HG02943 (cell line): ENCODE measurements at regions not wholly inside any gene's neighbourhood (a gene's known extent, or its start where the extent isn't known, plus 50 kb on each side); places are given as distances from the start of the nearest gene placed in this dataset.

Source experiments
- ATAC-seq: cut with Tn5 transposase; IDR thresholded peaks from one replicate; pipeline ENCODE4 v1.9.1; 2021; ENCODE audit warnings: mild to moderate bottlenecking, low read depth, moderate library complexity; ENCODE audit not compliant: unreplicated experiment

GRCh38 chr10:33820531-33820930 lies 486.1 kb upstream of the NRP1 start:
- ATAC-seq = no peak

DNA sequence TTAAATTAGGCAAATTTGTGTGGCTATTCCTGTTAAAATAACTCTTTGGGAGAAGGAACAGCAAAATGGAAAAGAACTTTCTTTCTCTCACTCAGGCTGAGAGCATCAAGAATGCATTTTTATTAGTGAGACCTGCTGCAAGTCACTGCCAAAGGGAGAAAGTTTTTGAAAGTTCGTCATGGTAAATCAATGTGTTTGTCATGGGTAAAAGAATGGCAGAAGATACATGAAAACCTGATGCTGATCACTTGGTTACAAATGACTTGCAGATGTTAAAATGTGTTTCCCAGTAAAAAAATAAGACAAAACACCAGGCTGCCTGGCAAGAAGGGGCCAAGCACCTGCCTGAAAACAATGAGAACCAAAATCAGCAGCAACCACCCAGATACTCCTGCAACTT lies 484.7 kb upstream of the NRP1 start:
- no peak for ATAC-seq

DNA sequence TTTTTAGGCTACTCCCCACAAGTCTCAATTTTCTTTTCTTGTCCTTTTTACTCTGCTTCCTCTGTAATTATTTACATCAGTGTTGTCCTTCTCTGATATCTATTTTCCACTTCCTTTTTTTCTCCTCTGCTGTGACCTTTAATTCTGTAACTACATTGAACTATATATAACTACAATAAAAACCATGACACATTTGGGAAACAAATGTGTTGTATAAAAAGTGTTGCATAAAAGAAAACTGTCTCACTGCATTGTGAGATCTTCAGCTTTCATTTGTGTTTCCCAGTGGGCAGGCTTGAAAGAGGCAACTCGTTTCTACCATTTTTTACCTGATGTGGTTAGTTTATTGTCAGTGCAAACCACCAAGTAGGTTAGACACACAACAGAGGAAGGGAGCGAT lies 483.9 kb upstream of the NRP1 start:
- ATAC-seq = no peak

DNA sequence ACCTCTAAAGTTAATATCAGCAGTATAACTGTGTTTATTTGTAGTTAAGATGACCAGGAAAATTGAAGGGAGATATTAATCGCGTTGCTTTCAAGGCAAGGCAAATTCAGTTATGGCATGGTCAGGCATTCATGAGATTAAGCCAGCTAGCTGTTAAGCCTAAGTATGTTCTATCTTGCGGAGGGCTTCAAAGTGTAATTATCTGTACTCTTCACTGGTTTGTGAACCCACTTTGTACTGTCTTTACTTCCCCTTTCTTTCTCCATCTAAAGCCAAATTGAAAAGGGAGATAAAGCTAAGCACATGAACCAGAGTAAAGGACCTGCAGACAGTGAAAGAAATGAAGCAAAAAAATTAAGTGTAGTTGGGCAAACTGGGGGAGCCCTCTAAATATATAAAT lies 483.1 kb upstream of the NRP1 start:
- no peak for ATAC-seq

DNA sequence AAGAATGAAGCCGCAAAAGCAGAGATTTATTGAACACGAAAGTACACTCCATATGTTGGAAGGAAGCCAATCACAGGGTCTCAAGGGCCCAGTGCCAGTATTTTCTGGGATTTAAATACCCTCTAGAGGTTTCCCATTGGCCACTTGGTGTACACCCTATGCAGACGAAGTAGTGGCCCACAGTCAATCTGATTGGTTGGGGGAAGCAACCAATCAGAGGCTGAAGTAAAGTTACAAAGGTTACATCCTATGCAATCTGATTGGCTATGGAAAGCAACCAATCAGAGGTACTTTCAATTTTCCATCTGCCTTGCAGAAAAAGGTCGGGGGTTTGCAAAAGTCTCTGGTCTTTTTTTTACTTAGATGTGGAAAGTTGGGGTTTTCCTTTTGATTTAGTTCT lies 481.3 kb upstream of the NRP1 start:
- no peak for ATAC-seq

DNA sequence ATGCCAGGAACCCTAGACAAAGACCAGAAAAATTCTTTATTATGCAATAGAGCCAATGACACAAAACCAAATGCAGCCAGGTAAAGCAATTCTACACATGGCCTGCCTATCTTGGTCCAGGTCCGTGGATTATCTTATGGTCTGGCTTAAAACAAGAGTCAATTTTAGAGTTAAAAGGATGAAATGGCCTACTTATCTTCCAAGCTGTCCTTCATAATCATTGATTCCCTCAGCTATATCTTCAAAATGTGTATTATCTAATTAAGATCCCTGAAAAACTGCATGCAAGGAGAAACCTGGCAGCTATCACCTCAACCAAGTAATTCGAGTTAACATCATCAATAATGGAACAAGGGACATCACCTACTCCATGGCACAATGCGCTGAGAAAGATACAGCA lies 479.4 kb upstream of the NRP1 start:
- ATAC-seq = no peak

GRCh38 chr10:33813415-33813814 lies 478.9 kb upstream of the NRP1 start:
- ATAC-seq = no peak

DNA sequence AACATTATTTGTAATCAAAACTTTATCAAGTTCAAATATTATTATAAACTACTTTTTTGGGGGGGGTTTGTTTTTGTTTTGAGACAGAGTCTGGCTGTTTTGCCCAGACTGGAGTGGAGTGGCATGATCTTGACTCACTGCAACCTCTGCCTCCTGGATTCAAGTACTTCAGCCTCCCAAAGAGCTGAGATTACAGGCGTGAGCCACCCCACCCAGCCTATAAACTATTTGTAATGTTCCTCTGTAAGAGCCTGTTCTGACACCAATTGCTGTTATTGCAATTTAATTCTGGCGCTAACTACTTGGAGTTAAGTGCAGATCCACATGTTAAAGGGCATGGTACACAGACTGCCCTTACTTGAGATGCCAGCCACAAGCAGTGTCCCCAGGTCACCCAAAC lies 478.1 kb upstream of the NRP1 start:
- ATAC-seq = no peak

- no peak for ATAC-seq
Observed at GRCh38 chr10:33810986-33811385, 476.5 kb upstream of the NRP1 start.

DNA sequence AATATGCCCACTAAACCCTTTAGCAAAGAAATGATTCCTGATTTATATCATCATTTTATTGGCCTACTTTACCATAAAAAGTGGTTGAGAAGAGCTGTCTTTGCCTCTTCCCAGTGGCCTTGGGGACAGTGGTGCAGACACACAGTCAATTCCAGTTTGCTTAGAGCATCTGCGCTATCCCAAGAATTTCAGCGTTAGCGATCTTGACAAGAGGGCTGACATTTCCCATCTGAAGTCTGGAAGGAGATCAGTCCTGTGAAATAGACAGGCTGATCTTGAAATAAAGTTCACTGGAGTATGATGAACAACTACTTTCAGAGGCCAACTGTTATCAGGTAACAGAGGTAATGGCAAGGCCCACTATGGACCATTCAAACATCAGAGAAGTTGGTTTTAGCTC lies 475.3 kb upstream of the NRP1 start:
- ATAC-seq = no peak

DNA sequence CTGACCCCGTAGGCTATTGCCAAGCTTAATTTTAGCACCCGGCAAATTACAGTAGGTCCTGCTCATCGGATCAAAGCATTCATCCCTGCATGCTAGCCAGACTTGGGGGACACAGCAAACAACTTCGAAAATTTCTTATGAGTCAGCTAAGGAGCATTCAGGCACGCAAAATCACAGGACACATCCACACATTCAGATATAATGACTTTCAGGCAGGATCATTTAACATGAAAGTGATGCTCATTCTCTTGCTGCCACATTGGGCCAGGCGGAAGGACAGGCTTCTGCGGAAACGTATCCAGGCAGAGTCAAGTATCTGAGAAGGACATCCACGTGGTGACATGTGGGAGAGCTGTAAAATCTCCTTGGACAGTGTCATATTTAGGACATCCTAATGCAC lies 474.0 kb upstream of the NRP1 start:
- ATAC-seq = no peak

- no peak for ATAC-seq
Observed at GRCh38 chr10:33807531-33808359, 473.3 kb upstream of the NRP1 start.

DNA sequence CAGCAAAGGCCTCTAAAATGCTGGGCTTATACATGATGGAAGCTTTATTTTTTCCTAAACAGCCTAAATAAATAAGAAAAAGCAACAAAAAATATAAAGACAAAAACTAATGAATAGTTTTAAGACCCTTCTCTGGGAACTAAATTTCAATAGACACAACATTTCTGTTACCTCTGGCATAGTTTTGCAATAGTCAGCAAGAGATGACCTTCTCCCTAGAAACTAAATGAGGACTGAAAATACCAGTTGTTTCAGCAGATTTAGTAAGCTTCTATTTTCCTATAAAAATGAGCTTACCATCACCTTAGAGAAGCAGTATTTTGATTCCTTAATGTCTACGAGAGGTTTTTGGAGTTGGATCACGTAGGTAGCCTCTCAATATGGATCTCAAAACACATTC lies 471.4 kb upstream of the NRP1 start:
- no peak for ATAC-seq

- ATAC-seq = no peak
Observed at GRCh38 chr10:33804584-33804983, 470.1 kb upstream of the NRP1 start.

DNA sequence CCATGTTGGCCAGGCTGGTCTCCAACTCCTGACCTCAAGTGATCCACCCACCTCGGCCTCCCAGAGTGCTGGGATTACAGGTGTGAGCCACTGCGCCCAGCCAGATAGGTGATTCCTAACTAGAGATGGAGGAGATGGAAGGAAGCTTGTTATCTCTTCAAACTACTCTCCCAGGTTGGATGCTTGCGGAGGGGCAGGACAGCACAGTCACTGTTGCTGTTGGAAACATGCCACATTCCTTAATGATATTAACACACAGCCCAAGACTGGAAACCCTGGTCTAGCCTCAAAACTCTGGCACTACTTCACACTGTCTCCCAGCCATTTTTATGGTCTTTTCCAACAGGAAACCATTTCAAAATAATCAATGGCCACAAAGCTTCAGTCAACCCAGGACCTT lies 468.8 kb upstream of the NRP1 start:
- no peak for ATAC-seq

GRCh38 chr10:33802566-33802965 lies 468.1 kb upstream of the NRP1 start:
- ATAC-seq = no peak

DNA sequence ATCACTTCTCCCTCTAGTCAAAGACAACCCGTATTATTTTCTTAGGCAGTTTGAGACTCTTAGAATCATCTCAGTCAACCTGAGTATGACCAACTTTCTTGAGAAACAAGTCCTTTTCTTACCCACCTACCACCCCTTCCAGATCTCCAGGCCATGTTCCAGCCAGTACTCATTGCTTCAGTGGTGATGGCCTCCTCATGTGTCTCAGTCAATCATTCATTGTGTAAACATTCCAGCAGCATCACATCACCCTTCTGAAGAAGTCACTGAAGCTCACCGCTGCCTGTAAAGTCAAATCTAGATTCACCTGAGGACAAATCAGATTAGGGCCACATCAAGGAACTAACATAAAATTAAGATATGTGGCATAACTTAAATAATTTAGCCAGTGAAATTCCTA lies 467.2 kb upstream of the NRP1 start:
- no peak for ATAC-seq

DNA sequence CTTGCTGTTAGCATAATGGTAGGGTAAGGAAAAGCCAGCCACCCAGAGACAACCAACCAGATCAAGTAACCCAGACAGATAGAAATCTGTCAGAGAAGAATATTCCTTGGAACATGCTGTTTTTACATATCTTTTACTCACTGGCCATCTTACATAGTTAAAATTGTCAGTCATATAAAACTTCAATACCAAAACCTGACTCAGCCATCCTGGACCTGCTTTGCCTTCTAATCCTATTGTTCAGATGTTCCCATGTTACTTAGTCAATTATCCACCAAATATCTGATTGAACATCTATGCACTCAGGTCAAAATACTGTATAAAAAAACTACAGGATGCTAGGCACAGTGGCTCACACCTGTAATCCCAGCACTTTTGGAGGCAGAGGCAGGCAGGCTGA lies 466.5 kb upstream of the NRP1 start:
- no peak for ATAC-seq

GRCh38 chr10:33800545-33800944 lies 466.1 kb upstream of the NRP1 start:
- ATAC-seq = no peak

GRCh38 chr10:33799944-33800323 lies 465.5 kb upstream of the NRP1 start:
- ATAC-seq = no peak

DNA sequence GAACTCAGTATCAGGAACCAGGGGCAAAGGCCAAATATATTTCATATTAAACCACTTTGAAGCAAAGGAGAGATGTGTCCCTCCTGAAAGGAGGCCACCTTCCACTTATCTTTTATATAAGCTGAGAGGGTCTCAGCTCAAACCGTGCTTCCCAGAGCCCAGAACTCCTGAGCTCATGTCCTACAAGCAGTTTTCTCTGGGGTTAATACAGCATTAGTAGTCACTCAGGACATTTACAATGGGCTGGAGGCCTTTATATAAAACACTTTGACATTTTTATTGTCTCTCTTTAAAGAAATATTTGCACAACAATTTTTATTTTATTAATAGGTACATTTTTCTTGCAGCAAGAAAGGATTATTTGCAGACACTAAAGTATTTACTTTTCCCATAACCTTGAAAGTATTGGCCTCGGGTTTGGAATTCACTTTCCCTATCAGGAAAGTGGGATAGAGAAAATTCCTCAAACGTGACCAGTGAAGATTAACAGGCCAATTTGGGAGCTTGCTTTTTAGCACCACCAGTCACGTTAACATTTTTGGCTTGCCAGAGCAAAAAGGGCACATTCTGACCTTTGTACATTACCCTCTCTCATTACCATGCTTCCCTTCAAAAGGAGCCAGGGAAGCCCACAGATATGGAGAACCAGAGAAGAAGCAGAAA lies 464.9 kb upstream of the NRP1 start:
- no peak for ATAC-seq

DNA sequence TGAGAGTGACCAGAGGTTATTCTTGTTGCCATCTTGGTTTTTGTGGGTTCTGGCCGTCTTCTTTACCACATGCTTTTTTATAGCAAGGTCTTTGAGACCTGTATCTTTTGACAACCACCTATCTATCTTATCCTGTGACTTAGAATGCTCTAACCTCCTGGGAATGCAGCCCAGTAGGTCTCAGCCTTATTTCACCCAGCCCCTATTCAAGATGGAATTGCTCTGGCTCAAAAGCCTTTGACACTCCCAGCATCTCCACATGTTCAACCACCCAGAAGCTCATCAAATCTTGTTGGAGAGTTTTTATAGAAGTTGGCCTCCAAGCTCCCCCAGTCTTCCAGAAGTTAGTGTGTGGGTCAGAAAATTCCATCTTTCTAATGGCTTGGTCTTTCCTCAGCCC lies 464.3 kb upstream of the NRP1 start:
- no peak for ATAC-seq
